ENCODE measurements at regions not wholly inside any gene's neighbourhood (a gene's known extent, or its start where the extent isn't known, plus 50 kb on each side); places are given as distances from the start of the nearest gene placed in this dataset.

DNA sequence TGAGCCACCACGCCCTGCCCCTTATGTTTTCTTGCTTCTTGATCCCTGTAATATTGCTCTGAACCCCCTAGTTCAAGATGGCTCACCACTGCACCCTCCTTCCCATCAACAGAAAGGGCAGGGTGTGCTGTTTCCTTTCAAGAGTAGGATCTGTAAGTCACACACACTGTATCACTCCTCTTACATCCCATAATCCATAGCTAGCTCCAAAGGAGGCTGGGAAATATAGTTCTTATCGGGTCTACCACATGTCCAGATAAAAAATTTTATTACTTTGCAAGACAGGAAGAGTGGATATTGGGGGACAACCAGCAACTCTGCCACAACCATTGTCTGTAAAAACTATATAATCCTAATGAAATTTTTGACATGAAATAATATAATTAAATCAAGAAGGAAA, 79.6 kb downstream of the C9orf50 start:
- in situ Hi-C loops (cut with MboI; ENCODE audit: low sequenced_read_pairs) = no loop called here
- Histone ChIP-seq H3K56ac (ENCODE audit: extremely low read depth, insufficient read depth, low read length) (no peak overlapping the region), H2BK15ac (ENCODE audit: low read depth, low read length) (no peak overlapping the region), H4K20me1 (ENCODE audit: insufficient read depth, low read length) (no peaks in the 10 kb centered on the region), H3K4me2 (ENCODE audit: low read depth, low read length) (no peak overlapping the region), H3K9ac (ENCODE audit: low read depth, low read length) (no peak overlapping the region), H3K27ac (ENCODE audit: insufficient read depth, low read length) (no peak overlapping the region), H3K4me1 (ENCODE audit: control insufficient read depth, insufficient read depth, low read length) (peaks cover 4% of the 10 kb centered on the region), H3K9me1 (ENCODE audit: insufficient read depth, low read length) (no peaks in the 10 kb centered on the region), H3K4me3 (ENCODE audit: insufficient read depth, low read depth, low read length) (no peak overlapping the region), H4K8ac (ENCODE audit: low read depth in 2 of 2, low read length in 2 of 2) (no peak overlapping the region), H2BK5ac (ENCODE audit: low read depth, low read length, poor library complexity, severe bottlenecking) (no peak overlapping the region), H4K91ac (ENCODE audit: insufficient read depth, low read depth, low read length) (no peak overlapping the region), H3K14ac (replicated peaks; ENCODE audit: low read depth, low read length) (no peak overlapping the region), H2BK20ac (ENCODE audit: low read depth, low read length) (no peak overlapping the region), H3K23ac (ENCODE audit: low read depth, low read length) (no peak overlapping the region), H2AK9ac (replicated peaks; ENCODE audit: low read depth, low read length, poor library complexity) (no peak overlapping the region), H2AK5ac (ENCODE audit: low read depth, low read length) (no peak overlapping the region), H3K9me3 (ENCODE audit: control insufficient read depth, insufficient read depth, low read length) (peaks cover 4% of the 10 kb centered on the region; the same call in 1 of the 2 replicates), H3K4ac (ENCODE audit: low read depth, low read length) (no peak overlapping the region), H2BK120ac (ENCODE audit: low read depth, low read length) (no peak overlapping the region), H3K27me3 (ENCODE audit: control insufficient read depth, insufficient read depth, low read length) (no peaks in the 10 kb centered on the region), H3K79me1 (ENCODE audit: low read depth in 1 of 2, low read length in 2 of 2) (no peaks in the 10 kb centered on the region), H4K5ac (ENCODE audit: low read depth, low read length) (no peak overlapping the region), H2AFZ (replicated peaks; ENCODE audit: low read length, poor library complexity) (no peak overlapping the region), H3K36me3 (ENCODE audit: control insufficient read depth, insufficient read depth, low read length) (no peaks in the 10 kb centered on the region), H3K18ac (ENCODE audit: low read depth, low read length) (no peak overlapping the region)
- BruUV-seq (replicated peaks) = no TSS peak
- intact Hi-C loops (cut with micrococcal nuclease) = no loop called here
- ATAC-seq (ENCODE audit: low read depth) = no peak
- no CpG with 5 or more reads among the region's 2 CpGs for WGBS, 2 experiments (ENCODE audit: extremely low coverage in 2 of 2, insufficient read length in 1 of 2)
- POLR2A ChIA-PET (ENCODE audit: unreplicated experiment) = no interaction called here
- no peak for DNase-seq
- TF ChIP-seq RFX5 (IDR thresholded peaks at IDR 0.05; ENCODE audit: low read depth, low read length) (no peak), ELK1 (IDR thresholded peaks at IDR 0.05; ENCODE audit: borderline replicate concordance, low read depth, low read length) (no peak), MAFK (IDR thresholded peaks at IDR 0.05; ENCODE audit: low read depth, low read length) (no peak), NFE2L2 (IDR thresholded peaks at IDR 0.05; ENCODE audit: low read depth, low read length) (no peak), RAD21 (IDR thresholded peaks at IDR 0.05; ENCODE audit: low read length) (no peak), MXI1 (IDR thresholded peaks at IDR 0.05; ENCODE audit: borderline replicate concordance, low read depth, low read length) (no peak)
- dilution Hi-C loops (cut with HindIII; ENCODE audit: low sequenced_read_pairs, unreplicated experiment) = no loop called here
- CTCF ChIA-PET = interaction anchor here (0.6 kb wide), 1 partner anchor 190 kb away, joined by 4 read pairs; no protein-coding TSS in a partner anchor
